ENCODE measurements at regions not wholly inside any gene's neighbourhood (a gene's known extent, or its start where the extent isn't known, plus 50 kb on each side); places are given as distances from the start of the nearest gene placed in this dataset.

- TF ChIP-seq CTCF (IDR thresholded peaks at IDR 0.05), result no peak
- no peak for TF ChIP-seq POLR2A (IDR thresholded peaks at IDR 0.05)
Observed at GRCh38 chr5:153900703-153901395, 137.9 kb downstream of the FAM114A2 start.

All from breast epithelium (tissue), 3 donors.